Jurkat, Clone E6-1 (cell line): ENCODE measurements at regions not wholly inside any gene's neighbourhood (a gene's known extent, or its start where the extent isn't known, plus 50 kb on each side); places are given as distances from the start of the nearest gene placed in this dataset.
"Not testable (repeated sequence)": the region's sequence is repeated elsewhere in the genome, so short reads cannot be mapped to it uniquely, and the experiment has no call there.

Experiments used
- DNase-seq: peaks from one replicate; pipeline ENCODE4 v3.0.0-alpha.2; 2011; ENCODE audit warnings: low read depth, low spot score
- H3K4me3 ChIP-seq: 2 replicates; pipeline ENCODE4 v1.5.1; 2011; ENCODE audit warnings: mild to moderate bottlenecking, low read length, control low read depth, moderate library complexity

- DNase-seq, result no peak
- H3K4me3 ChIP-seq, result no peak overlapping the region
Observed at GRCh38 chr18:34342960-34343359, 118.2 kb upstream of the NOL4 start.

- no peak for DNase-seq
- no peak overlapping the region for H3K4me3 ChIP-seq
Observed at GRCh38 chr18:34345738-34346137, 121.0 kb upstream of the NOL4 start.

GRCh38 chr18:34350778-34351177, 126.1 kb upstream of the NOL4 start:
- DNase-seq, result no peak
- no peak overlapping the region for H3K4me3 ChIP-seq

GRCh38 chr18:34352385-34353163, 127.9 kb upstream of the NOL4 start:
- H3K4me3 ChIP-seq, result no peak overlapping the region
- no peak for DNase-seq

GRCh38 chr18:34354351-34354750, 129.6 kb upstream of the NOL4 start:
- no peak overlapping the region for H3K4me3 ChIP-seq
- DNase-seq, result no peak

GRCh38 chr18:34357944-34358580, 133.3 kb upstream of the NOL4 start:
- H3K4me3 ChIP-seq, result no peak overlapping the region
- DNase-seq, result no peak

- no peak for DNase-seq
- H3K4me3 ChIP-seq, result no peak overlapping the region
Observed at GRCh38 chr18:34358923-34359322, 134.2 kb upstream of the NOL4 start.

GRCh38 chr18:34364699-34365098, 140.0 kb upstream of the NOL4 start:
- no peak for DNase-seq

GRCh38 chr18:34370704-34371395, 146.1 kb upstream of the NOL4 start:
- DNase-seq, result no peak
- no peak overlapping the region for H3K4me3 ChIP-seq

More at GRCh38 chr18:34364699-34365098, 140.0 kb upstream of the NOL4 start:
- H3K4me3 ChIP-seq, result no peak overlapping the region

GRCh38 chr18:34380326-34380725, 155.6 kb upstream of the NOL4 start:
- DNase-seq, result no peak
- no peak overlapping the region for H3K4me3 ChIP-seq

- DNase-seq, result no peak
Observed at GRCh38 chr18:34385311-34385710, 160.6 kb upstream of the NOL4 start.

GRCh38 chr18:34386803-34387202, 162.1 kb upstream of the NOL4 start:
- no peak overlapping the region for H3K4me3 ChIP-seq
- DNase-seq, result no peak

More at GRCh38 chr18:34385311-34385710, 160.6 kb upstream of the NOL4 start:
- no peak overlapping the region for H3K4me3 ChIP-seq

- no peak overlapping the region for H3K4me3 ChIP-seq
- no peak for DNase-seq
Observed at GRCh38 chr18:34397286-34397896, 172.7 kb upstream of the NOL4 start.

- no peak overlapping the region for H3K4me3 ChIP-seq
- DNase-seq, result no peak
Observed at GRCh38 chr18:34399892-34400291, 175.2 kb upstream of the NOL4 start.

GRCh38 chr18:34400834-34401233, 176.1 kb upstream of the NOL4 start:
- no peak overlapping the region for H3K4me3 ChIP-seq
- DNase-seq, result no peak

GRCh38 chr18:34401775-34402174, 177.1 kb upstream of the NOL4 start:
- no peak for DNase-seq
- no peak overlapping the region for H3K4me3 ChIP-seq

- not testable (repeated sequence) for DNase-seq, H3K4me3 ChIP-seq
Observed at GRCh38 chr18:34407471-34407870, 182.8 kb upstream of the NOL4 start.

GRCh38 chr18:34411952-34412351, 187.2 kb upstream of the NOL4 start:
- no peak overlapping the region for H3K4me3 ChIP-seq
- DNase-seq, result no peak

GRCh38 chr18:34431042-34431441, 206.3 kb upstream of the NOL4 start:
- no peak overlapping the region for H3K4me3 ChIP-seq
- no peak for DNase-seq

- no peak overlapping the region for H3K4me3 ChIP-seq
Observed at GRCh38 chr18:34444622-34445021, 219.9 kb upstream of the NOL4 start.

More at GRCh38 chr18:34444622-34445021, 219.9 kb upstream of the NOL4 start:
- no peak for DNase-seq
